Thyroid gland (tissue), 4 donors: ENCODE measurements at regions not wholly inside any gene's neighbourhood (a gene's known extent, or its start where the extent isn't known, plus 50 kb on each side); places are given as distances from the start of the nearest gene placed in this dataset.

Experiments used
- POLR2A ChIP-seq, 2 donors: fragments of 450-650 bp; IDR thresholded peaks; one replicate each; pipeline ENCODE4 v1.6.1; 2017; ENCODE audit warnings: antibody characterized with exemption in 2 of 2, mild to moderate bottlenecking in 2 of 2, moderate library complexity in 1 of 2
- TF ChIP-seq, protein P1 (sequence below), 6 experiments: fragments of 200-600 bp in 3 of 6; fragments of 450-650 bp in 3 of 6; sonication (generic) in 3 of 6; IDR thresholded peaks; one replicate each; pipeline ENCODE4 v1.5.1; 2016 to 2019; ENCODE audit warnings: antibody characterized with exemption in 6 of 6, mild to moderate bottlenecking in 2 of 6, inconsistent platforms in 1 of 6, moderate library complexity in 1 of 6

- TF ChIP-seq POLR2A (IDR thresholded peaks at IDR 0.05), result no peak
- TF ChIP-seq, protein P1, sequence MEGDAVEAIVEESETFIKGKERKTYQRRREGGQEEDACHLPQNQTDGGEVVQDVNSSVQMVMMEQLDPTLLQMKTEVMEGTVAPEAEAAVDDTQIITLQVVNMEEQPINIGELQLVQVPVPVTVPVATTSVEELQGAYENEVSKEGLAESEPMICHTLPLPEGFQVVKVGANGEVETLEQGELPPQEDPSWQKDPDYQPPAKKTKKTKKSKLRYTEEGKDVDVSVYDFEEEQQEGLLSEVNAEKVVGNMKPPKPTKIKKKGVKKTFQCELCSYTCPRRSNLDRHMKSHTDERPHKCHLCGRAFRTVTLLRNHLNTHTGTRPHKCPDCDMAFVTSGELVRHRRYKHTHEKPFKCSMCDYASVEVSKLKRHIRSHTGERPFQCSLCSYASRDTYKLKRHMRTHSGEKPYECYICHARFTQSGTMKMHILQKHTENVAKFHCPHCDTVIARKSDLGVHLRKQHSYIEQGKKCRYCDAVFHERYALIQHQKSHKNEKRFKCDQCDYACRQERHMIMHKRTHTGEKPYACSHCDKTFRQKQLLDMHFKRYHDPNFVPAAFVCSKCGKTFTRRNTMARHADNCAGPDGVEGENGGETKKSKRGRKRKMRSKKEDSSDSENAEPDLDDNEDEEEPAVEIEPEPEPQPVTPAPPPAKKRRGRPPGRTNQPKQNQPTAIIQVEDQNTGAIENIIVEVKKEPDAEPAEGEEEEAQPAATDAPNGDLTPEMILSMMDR (IDR thresholded peaks at IDR 0.05), result no peak
Observed at GRCh38 chr4:138348055-138348454, 105.9 kb upstream of the SLC7A11 start.
